ENCODE measurements at regions not wholly inside any gene's neighbourhood (a gene's known extent, or its start where the extent isn't known, plus 50 kb on each side); places are given as distances from the start of the nearest gene placed in this dataset.

DNA sequence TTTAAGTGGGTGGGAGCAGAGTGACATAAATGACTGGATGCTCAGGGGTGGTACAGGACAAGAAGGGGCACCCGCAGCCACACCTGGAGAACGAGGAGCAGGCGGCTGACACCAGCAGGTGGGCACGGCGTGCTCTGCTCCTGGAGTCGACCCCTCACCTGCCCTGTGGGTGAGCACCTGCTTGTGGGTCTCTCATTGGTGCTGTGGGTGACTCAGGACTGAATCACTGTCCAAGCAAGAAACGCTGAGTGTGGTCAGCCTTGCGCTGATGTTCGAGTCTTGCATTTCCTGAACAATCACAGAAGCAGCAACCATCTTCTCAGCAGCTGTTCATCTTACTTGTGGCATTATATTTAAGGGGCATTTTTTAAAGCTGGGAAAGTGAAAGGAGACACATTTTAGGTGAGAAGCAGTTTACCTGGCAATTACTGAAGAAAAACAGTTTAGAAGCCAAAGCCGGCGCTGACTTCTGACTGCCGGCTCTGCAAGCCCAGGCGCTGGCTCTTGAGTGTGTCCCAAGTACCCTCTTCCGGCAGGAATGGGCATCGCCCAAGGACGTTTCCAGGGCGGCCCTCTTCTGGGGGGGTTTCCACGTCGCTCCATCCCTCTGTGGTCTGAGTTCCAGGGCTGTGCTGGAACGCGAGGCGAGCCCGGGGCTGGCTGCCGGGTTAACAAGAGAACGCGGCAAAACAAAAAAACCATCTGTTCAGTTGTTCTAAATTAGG, 145.2 kb upstream of the PFKP start:
- Mint-ChIP-seq H3K4me3 (no peak overlapping the region), H3K4me1 (peaks cover 28% of the 10 kb centered on the region), H3K36me3 (ENCODE audit: low read depth) (no peaks in the 10 kb centered on the region), H3K27ac (no peak overlapping the region), H3K27me3 (ENCODE audit: low read depth) (peaks cover 25% of the 10 kb centered on the region), H3K9me3 (peaks cover 3% of the 10 kb centered on the region)
- TF ChIP-seq, protein P1, sequence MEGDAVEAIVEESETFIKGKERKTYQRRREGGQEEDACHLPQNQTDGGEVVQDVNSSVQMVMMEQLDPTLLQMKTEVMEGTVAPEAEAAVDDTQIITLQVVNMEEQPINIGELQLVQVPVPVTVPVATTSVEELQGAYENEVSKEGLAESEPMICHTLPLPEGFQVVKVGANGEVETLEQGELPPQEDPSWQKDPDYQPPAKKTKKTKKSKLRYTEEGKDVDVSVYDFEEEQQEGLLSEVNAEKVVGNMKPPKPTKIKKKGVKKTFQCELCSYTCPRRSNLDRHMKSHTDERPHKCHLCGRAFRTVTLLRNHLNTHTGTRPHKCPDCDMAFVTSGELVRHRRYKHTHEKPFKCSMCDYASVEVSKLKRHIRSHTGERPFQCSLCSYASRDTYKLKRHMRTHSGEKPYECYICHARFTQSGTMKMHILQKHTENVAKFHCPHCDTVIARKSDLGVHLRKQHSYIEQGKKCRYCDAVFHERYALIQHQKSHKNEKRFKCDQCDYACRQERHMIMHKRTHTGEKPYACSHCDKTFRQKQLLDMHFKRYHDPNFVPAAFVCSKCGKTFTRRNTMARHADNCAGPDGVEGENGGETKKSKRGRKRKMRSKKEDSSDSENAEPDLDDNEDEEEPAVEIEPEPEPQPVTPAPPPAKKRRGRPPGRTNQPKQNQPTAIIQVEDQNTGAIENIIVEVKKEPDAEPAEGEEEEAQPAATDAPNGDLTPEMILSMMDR (IDR thresholded peaks at IDR 0.05; ENCODE audit: unreplicated experiment in 3 of 3): no peak

DNA sequence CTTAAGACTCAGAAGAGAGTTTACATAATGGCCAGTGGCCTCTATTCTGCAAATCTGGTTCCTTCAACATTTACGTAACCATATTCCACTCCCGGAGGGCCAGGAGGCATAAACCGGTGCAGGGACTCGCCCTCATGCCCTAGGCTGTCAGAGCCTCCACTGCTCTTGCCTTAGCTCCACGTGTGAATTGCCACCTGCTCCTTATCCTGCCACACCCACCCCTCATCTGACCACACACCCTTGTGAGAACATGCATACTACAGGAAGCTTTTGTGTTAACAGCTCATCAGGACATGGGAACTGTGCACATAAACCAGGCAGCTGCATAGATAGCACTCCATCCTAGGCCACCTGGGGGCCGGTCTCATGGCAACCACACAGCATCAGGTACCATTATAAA, 146.7 kb upstream of the PFKP start:
- H3K27me3 Mint-ChIP-seq (ENCODE audit: low read depth): peaks cover 18% of the 10 kb centered on the region
- TF ChIP-seq, protein P1 (IDR thresholded peaks at IDR 0.05; ENCODE audit: unreplicated experiment in 3 of 3): no peak
- peaks cover 3% of the 10 kb centered on the region for H3K9me3 Mint-ChIP-seq
- peak overlapping the region; percentile 13 to 50 (median 42) for H3K27ac Mint-ChIP-seq
- H3K4me3 Mint-ChIP-seq: no peak overlapping the region
- H3K36me3 Mint-ChIP-seq (ENCODE audit: low read depth): no peaks in the 10 kb centered on the region
- peaks cover 28% of the 10 kb centered on the region for H3K4me1 Mint-ChIP-seq

DNA sequence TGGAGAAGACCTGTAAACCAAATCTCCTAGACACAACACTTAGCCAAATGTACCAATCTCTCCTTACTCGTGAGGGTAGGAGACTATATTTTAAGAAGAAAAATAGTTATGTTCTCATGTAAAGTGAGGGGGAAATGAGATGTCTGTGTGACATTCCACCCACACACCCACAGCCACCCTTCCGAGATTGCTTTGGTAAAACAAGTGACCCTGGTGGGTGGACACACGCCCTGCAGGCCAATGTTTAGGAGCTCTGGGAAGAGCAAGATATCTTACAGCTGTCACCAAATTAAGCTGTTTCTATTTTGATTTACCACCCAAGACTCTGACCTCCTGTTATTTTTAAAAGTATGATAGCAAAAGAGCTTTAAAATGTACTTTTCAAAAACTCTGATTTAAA, 147.2 kb upstream of the PFKP start:
- Mint-ChIP-seq H3K9me3 (peaks cover 3% of the 10 kb centered on the region), H3K27me3 (ENCODE audit: low read depth) (peaks cover 18% of the 10 kb centered on the region), H3K36me3 (ENCODE audit: low read depth) (no peaks in the 10 kb centered on the region), H3K27ac (peak overlapping the region; percentile 13 to 50 (median 42)), H3K4me1 (peaks cover 25% of the 10 kb centered on the region), H3K4me3 (no peak overlapping the region)
- TF ChIP-seq, protein P1 (IDR thresholded peaks at IDR 0.05; ENCODE audit: unreplicated experiment in 3 of 3): no peak

DNA sequence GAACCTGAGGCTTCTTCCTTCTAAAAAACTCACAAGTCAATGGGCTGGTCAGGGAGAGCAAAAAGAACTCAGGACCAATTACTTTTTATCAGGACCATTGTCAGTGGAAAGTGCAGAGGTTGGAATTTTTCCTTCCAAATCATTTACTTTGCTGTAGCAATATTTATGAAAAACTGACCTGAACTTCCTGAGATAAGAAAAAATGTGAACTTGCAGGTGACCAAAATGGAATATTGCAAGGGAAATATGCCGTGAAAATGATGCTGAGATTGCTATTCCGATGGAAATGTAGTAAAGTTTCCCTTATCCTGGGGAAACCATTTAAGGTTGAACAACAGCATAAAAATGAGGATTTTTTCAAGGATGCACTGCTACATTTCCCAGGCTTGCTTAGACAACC, 148.3 kb upstream of the PFKP start:
- H3K4me3 Mint-ChIP-seq: no peak overlapping the region
- H3K9me3 Mint-ChIP-seq: peaks cover 3% of the 10 kb centered on the region
- no peaks in the 10 kb centered on the region for H3K36me3 Mint-ChIP-seq (ENCODE audit: low read depth)
- H3K27ac Mint-ChIP-seq: no peak overlapping the region
- TF ChIP-seq, protein P1 (IDR thresholded peaks at IDR 0.05; ENCODE audit: unreplicated experiment in 3 of 3): no peak
- peaks cover 18% of the 10 kb centered on the region for H3K27me3 Mint-ChIP-seq (ENCODE audit: low read depth)
- H3K4me1 Mint-ChIP-seq: peaks cover 21% of the 10 kb centered on the region

DNA sequence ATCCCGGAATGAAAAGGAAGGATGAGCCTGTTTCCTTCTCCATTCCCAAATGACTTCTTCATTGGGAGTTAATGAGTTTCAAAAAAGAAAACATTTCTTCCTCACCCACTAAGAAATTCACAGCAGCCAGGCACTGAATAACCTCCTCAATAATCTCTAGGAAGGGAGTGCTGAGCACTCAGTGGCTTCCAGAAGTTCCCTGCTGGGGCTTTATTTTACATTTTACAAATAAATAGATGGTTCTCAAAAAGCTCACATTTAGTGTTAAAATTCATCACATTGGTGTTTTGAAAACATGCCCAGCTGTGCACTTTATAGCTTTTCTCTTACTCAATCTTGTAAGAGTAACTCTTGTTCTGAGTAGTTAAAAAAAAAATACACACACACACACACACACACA, 148.9 kb upstream of the PFKP start:
- Mint-ChIP-seq H3K4me1 (peaks cover 23% of the 10 kb centered on the region), H3K27ac (no peak overlapping the region), H3K36me3 (ENCODE audit: low read depth) (no peaks in the 10 kb centered on the region), H3K27me3 (ENCODE audit: low read depth) (peaks cover 17% of the 10 kb centered on the region), H3K4me3 (no peak overlapping the region), H3K9me3 (peaks cover 3% of the 10 kb centered on the region)
- TF ChIP-seq, protein P1 (IDR thresholded peaks at IDR 0.05; ENCODE audit: unreplicated experiment in 3 of 3): no peak

DNA sequence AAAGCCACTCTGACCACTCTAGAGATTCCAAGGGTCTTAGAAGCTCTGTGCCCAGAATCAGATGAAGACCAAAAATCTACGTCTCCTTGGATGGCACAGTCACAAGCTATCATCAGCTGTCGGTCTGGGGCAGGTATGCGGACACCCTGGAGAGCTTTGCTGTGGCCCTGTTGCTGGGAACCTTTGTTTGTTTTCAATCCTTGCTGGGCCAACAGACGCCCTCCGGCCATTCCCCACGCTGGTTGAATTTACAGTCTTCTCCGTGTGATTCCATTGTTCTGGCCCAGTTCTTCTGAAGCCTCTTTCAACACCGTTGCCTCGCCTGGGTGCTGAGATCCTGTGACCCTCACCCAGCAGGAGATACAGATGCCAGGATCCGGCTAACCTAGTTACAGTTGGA, 149.4 kb upstream of the PFKP start:
- Mint-ChIP-seq H3K27me3 (ENCODE audit: low read depth) (peaks cover 16% of the 10 kb centered on the region), H3K27ac (no peak overlapping the region), H3K4me1 (peaks cover 24% of the 10 kb centered on the region), H3K36me3 (ENCODE audit: low read depth) (no peaks in the 10 kb centered on the region), H3K4me3 (no peak overlapping the region), H3K9me3 (peaks cover 3% of the 10 kb centered on the region)
- TF ChIP-seq, protein P1 (IDR thresholded peaks at IDR 0.05; ENCODE audit: unreplicated experiment in 3 of 3): no peak

Data from nephron (organoid).